ENCODE measurements at regions not wholly inside any gene's neighbourhood (a gene's known extent, or its start where the extent isn't known, plus 50 kb on each side); places are given as distances from the start of the nearest gene placed in this dataset.

DNA sequence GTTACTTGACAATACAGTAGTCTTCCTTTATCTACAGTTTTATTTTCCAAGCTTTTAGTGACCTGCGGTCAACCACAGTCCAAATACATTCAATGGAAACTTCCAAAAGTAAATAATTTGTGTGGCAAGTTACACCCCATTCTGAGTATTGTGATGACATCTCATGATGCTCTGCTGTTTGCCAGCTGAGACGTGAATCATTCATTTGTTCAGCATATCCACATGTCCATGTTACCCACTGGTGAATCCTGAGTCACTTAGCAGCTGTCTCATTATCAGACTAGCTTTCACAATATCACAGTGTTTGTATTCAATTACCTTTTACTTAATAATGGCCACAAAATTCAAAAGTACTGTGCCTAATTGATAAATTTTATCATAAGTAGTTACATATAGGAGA lies 179.8 kb downstream of the PRR20E start:
- H3K27ac ChIP-seq (ENCODE audit: low read depth): no peak overlapping the region
- no peaks in the 10 kb centered on the region for H3K27me3 Mint-ChIP-seq (ENCODE audit: insufficient read depth, low read depth, poor library complexity)

More for the DNA sequence above, 179.8 kb downstream of the PRR20E start:
- Mint-ChIP-seq H3K4me3 (no peak overlapping the region), H3K9me3 (no peaks in the 10 kb centered on the region), H3K27ac (no peak overlapping the region), H3K36me3 (ENCODE audit: low read depth) (no peaks in the 10 kb centered on the region; the same call in 2 of the 3 replicates), H3K4me1 (peaks cover 3% of the 10 kb centered on the region; the same call in 1 of the 3 replicates)
- Histone ChIP-seq H3K9me2 (ENCODE audit: insufficient read depth) (no peaks in the 10 kb centered on the region; the same call in 1 of the 2 replicates), H3K79me2 (replicated peaks; ENCODE audit: insufficient read depth) (no peaks in the 10 kb centered on the region), H3K27me3 (ENCODE audit: insufficient read depth) (no peaks in the 10 kb centered on the region), H3K4me2 (no peak overlapping the region), H2AFZ (no peak overlapping the region), H3F3A (replicated peaks; ENCODE audit: low read depth) (no peaks in the 10 kb centered on the region), H3K4me1 (ENCODE audit: insufficient read depth) (no peaks in the 10 kb centered on the region), H3K36me3 (ENCODE audit: insufficient read depth) (no peaks in the 10 kb centered on the region), H4K20me1 (replicated peaks; ENCODE audit: insufficient read depth) (no peaks in the 10 kb centered on the region), H3K4me3 (no peak overlapping the region)
- DNase-seq (ENCODE audit: low spot score): no peak
- ATAC-seq: no peak
- TF ChIP-seq NANOG (IDR thresholded peaks at IDR 0.05; ENCODE audit: borderline replicate concordance) (no peak), CTCF (conservative IDR thresholded peaks at IDR 0.05; ENCODE audit: low read depth in 2 of 2) (no peak), STAT1 (IDR thresholded peaks at IDR 0.05; ENCODE audit: unreplicated experiment) (no peak), ZNF114 (CRISPR knock-in tag; IDR thresholded peaks at IDR 0.05) (no peak)
- TF ChIP-seq, protein P1, sequence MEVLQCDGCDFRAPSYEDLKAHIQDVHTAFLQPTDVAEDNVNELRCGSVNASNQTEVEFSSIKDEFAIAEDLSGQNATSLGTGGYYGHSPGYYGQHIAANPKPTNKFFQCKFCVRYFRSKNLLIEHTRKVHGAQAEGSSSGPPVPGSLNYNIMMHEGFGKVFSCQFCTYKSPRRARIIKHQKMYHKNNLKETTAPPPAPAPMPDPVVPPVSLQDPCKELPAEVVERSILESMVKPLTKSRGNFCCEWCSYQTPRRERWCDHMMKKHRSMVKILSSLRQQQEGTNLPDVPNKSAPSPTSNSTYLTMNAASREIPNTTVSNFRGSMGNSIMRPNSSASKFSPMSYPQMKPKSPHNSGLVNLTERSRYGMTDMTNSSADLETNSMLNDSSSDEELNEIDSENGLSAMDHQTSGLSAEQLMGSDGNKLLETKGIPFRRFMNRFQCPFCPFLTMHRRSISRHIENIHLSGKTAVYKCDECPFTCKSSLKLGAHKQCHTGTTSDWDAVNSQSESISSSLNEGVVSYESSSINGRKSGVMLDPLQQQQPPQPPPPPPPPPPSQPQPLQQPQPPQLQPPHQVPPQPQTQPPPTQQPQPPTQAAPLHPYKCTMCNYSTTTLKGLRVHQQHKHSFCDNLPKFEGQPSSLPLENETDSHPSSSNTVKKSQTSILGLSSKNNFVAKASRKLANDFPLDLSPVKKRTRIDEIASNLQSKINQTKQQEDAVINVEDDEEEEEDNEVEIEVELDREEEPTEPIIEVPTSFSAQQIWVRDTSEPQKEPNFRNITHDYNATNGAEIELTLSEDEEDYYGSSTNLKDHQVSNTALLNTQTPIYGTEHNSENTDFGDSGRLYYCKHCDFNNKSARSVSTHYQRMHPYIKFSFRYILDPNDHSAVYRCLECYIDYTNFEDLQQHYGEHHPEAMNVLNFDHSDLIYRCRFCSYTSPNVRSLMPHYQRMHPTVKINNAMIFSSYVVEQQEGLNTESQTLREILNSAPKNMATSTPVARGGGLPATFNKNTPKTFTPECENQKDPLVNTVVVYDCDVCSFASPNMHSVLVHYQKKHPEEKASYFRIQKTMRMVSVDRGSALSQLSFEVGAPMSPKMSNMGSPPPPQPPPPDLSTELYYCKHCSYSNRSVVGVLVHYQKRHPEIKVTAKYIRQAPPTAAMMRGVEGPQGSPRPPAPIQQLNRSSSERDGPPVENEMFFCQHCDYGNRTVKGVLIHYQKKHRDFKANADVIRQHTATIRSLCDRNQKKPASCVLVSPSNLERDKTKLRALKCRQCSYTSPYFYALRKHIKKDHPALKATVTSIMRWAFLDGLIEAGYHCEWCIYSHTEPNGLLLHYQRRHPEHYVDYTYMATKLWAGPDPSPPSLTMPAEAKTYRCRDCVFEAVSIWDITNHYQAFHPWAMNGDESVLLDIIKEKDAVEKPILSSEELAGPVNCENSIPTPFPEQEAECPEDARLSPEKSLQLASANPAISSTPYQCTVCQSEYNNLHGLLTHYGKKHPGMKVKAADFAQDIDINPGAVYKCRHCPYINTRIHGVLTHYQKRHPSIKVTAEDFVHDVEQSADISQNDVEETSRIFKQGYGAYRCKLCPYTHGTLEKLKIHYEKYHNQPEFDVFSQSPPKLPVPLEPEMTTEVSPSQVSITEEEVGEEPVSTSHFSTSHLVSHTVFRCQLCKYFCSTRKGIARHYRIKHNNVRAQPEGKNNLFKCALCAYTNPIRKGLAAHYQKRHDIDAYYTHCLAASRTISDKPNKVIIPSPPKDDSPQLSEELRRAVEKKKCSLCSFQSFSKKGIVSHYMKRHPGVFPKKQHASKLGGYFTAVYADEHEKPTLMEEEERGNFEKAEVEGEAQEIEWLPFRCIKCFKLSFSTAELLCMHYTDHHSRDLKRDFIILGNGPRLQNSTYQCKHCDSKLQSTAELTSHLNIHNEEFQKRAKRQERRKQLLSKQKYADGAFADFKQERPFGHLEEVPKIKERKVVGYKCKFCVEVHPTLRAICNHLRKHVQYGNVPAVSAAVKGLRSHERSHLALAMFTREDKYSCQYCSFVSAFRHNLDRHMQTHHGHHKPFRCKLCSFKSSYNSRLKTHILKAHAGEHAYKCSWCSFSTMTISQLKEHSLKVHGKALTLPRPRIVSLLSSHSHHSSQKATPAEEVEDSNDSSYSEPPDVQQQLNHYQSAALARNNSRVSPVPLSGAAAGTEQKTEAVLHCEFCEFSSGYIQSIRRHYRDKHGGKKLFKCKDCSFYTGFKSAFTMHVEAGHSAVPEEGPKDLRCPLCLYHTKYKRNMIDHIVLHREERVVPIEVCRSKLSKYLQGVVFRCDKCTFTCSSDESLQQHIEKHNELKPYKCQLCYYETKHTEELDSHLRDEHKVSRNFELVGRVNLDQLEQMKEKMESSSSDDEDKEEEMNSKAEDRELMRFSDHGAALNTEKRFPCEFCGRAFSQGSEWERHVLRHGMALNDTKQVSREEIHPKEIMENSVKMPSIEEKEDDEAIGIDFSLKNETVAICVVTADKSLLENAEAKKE (CRISPR knock-in tag; IDR thresholded peaks at IDR 0.05): no peak

All from GM23338 (cell line).